ENCODE measurements at regions not wholly inside any gene's neighbourhood (a gene's known extent, or its start where the extent isn't known, plus 50 kb on each side); places are given as distances from the start of the nearest gene placed in this dataset.

DNA sequence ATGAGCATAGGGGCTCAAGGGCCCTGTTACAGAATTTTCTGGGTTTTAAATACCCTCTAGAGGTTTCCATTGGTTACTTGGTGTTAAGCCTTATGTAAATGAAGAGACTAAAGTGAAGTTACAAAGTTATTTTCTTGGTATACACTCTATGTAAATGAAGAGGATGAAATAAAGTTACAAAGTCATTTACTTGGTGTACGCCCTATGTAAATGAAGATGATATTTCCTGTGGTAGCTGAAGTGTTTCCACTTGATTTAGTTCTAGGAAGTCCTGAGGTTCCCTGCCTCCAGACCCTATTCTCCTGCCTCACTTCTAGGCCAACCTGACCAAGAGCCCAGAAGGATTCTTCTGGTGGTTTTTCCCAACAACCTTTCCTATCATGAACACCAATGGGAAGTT is 126.1 kb downstream of the SPTSSA start:
- DNase-seq (ENCODE audit: low read depth, low spot score): no peak
- H3K4me3 ChIP-seq (ENCODE audit: insufficient read length, low read depth): no peak overlapping the region
- no peaks in the 10 kb centered on the region; the same call in 1 of the 2 replicates for H3K9me3 ChIP-seq (ENCODE audit: insufficient read depth, low read length)
- TF ChIP-seq ZNF274 (IDR thresholded peaks at IDR 0.05; ENCODE audit: low read depth, low read length): no peak
- TF ChIP-seq SUZ12 (IDR thresholded peaks at IDR 0.05; ENCODE audit: extremely low read depth, insufficient read depth, insufficient read length): no peak
- no peak for TF ChIP-seq YY1 (IDR thresholded peaks at IDR 0.05; ENCODE audit: insufficient read depth, insufficient read length)
- H3K9ac ChIP-seq (ENCODE audit: insufficient read length, low read depth): no peak overlapping the region
- no peaks in the 10 kb centered on the region for H3K27me3 ChIP-seq (ENCODE audit: insufficient read depth, insufficient read length)
- H3K36me3 ChIP-seq (ENCODE audit: insufficient read depth, insufficient read length, low read length): no peaks in the 10 kb centered on the region
- H3K4me1 ChIP-seq (ENCODE audit: insufficient read depth, insufficient read length): peaks cover 2% of the 10 kb centered on the region

DNA sequence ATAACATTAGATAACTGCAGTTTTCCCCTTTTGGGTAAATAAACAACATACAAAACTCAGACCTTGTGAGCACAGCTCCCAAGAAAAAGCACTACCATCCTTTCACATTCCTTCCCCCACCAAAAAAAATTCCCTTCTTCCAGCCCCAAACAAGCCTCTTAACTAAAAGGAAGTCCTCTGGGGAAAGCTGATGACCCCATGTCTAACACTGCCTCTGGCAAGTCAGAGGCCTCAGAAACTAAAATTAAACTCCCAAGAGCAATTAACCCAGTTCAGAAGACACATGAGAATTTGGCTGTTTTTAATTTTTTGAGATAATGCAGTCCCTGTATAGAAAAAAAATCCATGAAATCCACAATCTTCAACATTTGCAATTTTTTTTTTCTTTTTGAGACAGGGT is 127.7 kb downstream of the SPTSSA start:
- no peak overlapping the region for H3K4me3 ChIP-seq (ENCODE audit: insufficient read length, low read depth)
- no peak for TF ChIP-seq SUZ12 (IDR thresholded peaks at IDR 0.05; ENCODE audit: extremely low read depth, insufficient read depth, insufficient read length)
- TF ChIP-seq ZNF274 (IDR thresholded peaks at IDR 0.05; ENCODE audit: low read depth, low read length): no peak
- no peak for TF ChIP-seq YY1 (IDR thresholded peaks at IDR 0.05; ENCODE audit: insufficient read depth, insufficient read length)
- DNase-seq (ENCODE audit: low read depth, low spot score): no peak

DNA sequence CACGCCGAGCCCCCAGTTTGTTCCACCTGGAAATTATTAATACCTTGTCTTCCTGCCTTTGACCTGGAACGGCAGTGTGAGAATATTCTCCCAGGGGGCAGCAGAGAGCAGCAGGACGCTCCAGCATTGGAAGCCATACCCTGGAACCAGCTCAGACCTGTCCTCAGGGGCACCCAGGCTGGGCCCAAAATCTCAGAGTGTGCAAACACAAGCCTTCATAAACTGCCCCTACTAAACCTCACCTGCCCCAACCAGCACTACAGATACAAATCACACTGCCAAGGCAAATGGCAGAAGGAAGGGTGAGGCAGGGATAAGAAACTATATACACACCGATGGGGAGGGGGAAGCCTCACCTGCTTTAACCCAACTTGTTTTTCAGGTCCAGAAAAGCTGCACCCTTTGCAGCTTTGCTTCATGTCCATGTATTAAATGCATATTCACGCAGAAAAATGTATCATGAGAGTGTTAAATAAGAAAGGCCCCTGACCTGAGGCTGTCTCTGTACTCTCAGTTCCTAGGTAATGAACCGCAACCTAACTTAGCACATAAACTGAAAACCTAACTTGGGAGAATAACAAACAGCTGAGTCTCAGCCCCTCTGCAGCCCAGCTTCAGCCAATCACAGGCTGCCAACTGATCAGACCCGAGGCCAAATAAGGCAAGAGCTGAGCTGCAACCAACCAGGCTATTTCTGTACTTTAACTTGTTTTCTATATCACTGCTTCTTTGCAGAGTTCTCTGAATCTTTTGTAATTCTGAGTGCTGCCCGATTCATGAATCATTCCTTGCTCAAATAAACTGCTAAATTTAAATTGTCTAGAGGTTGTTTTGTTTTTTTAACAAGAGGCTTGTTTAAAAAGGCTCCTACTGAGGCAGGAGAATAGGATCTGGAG is 130.1 kb downstream of the SPTSSA start:
- H3K9me3 ChIP-seq (ENCODE audit: insufficient read depth, low read length): no peaks in the 10 kb centered on the region; the same call in 1 of the 2 replicates
- no peak overlapping the region for H3K9ac ChIP-seq (ENCODE audit: insufficient read length, low read depth)
- H3K4me1 ChIP-seq (ENCODE audit: insufficient read depth, insufficient read length): peaks cover 2% of the 10 kb centered on the region
- H3K4me3 ChIP-seq (ENCODE audit: insufficient read length, low read depth): no peak overlapping the region
- TF ChIP-seq ZNF274 (IDR thresholded peaks at IDR 0.05; ENCODE audit: low read depth, low read length) (no peak), SUZ12 (IDR thresholded peaks at IDR 0.05; ENCODE audit: extremely low read depth, insufficient read depth, insufficient read length) (no peak), YY1 (IDR thresholded peaks at IDR 0.05; ENCODE audit: insufficient read depth, insufficient read length) (no peak)
- no peaks in the 10 kb centered on the region for H3K27me3 ChIP-seq (ENCODE audit: insufficient read depth, insufficient read length)
- H3K36me3 ChIP-seq (ENCODE audit: insufficient read depth, insufficient read length, low read length): no peaks in the 10 kb centered on the region
- peak; percentile 22 for DNase-seq (ENCODE audit: low read depth, low spot score)

More for the DNA sequence above, 127.7 kb downstream of the SPTSSA start:
- H3K4me1 ChIP-seq (ENCODE audit: insufficient read depth, insufficient read length): peaks cover 2% of the 10 kb centered on the region
- H3K27me3 ChIP-seq (ENCODE audit: insufficient read depth, insufficient read length): no peaks in the 10 kb centered on the region
- no peaks in the 10 kb centered on the region; the same call in 1 of the 2 replicates for H3K9me3 ChIP-seq (ENCODE audit: insufficient read depth, low read length)
- no peaks in the 10 kb centered on the region for H3K36me3 ChIP-seq (ENCODE audit: insufficient read depth, insufficient read length, low read length)
- H3K9ac ChIP-seq (ENCODE audit: insufficient read length, low read depth): no peak overlapping the region

DNA sequence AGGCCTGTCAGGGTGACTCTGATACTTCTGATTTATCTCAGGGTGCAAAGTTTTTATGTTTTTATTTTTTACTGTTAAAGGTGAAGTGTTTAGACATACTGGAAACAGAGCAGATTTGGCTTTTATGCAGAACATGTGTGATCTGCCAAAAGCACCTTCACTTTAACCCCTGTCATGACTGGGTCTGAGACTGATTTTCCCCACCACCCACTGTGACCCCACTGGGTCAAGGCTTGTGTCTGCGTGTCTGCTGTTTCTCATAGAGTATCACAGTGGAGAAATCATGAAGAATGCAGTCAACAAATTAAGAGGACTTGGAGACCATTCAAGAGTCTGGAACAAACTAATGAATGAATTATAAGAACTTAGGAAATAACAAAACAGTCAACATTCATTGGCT is 131.2 kb downstream of the SPTSSA start:
- peaks cover 2% of the 10 kb centered on the region for H3K4me1 ChIP-seq (ENCODE audit: insufficient read depth, insufficient read length)
- no peak for DNase-seq (ENCODE audit: low read depth, low spot score)
- no peak overlapping the region for H3K4me3 ChIP-seq (ENCODE audit: insufficient read length, low read depth)
- TF ChIP-seq SUZ12 (IDR thresholded peaks at IDR 0.05; ENCODE audit: extremely low read depth, insufficient read depth, insufficient read length): no peak
- no peak for TF ChIP-seq YY1 (IDR thresholded peaks at IDR 0.05; ENCODE audit: insufficient read depth, insufficient read length)
- TF ChIP-seq ZNF274 (IDR thresholded peaks at IDR 0.05; ENCODE audit: low read depth, low read length): no peak
- no peaks in the 10 kb centered on the region for H3K36me3 ChIP-seq (ENCODE audit: insufficient read depth, insufficient read length, low read length)
- no peak overlapping the region for H3K9ac ChIP-seq (ENCODE audit: insufficient read length, low read depth)
- no peaks in the 10 kb centered on the region for H3K27me3 ChIP-seq (ENCODE audit: insufficient read depth, insufficient read length)
- no peaks in the 10 kb centered on the region; the same call in 1 of the 2 replicates for H3K9me3 ChIP-seq (ENCODE audit: insufficient read depth, low read length)

DNA sequence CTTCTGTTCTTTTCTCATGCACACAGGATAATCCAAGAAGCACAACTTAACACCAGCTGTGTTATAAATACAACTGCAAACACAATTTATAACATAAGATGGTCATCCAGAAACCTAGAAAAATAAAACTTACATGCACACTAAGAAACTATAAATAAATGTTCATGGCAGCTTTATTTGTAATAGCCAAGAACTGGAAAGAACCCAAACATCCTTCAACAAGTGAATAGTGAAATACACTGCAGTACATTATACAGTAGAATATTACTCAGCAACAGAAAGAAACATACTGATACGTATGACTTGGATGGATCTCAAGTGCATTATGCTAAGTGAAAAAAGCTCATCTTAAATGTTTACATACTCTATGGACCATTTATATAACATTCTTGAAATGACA is 132.7 kb downstream of the SPTSSA start:
- Histone ChIP-seq H3K36me3 (ENCODE audit: insufficient read depth, insufficient read length, low read length) (no peaks in the 10 kb centered on the region), H3K4me1 (ENCODE audit: insufficient read depth, insufficient read length) (peaks cover 2% of the 10 kb centered on the region), H3K4me3 (ENCODE audit: insufficient read length, low read depth) (no peak overlapping the region), H3K9ac (ENCODE audit: insufficient read length, low read depth) (no peak overlapping the region), H3K9me3 (ENCODE audit: insufficient read depth, low read length) (no peaks in the 10 kb centered on the region; the same call in 1 of the 2 replicates), H3K27me3 (ENCODE audit: insufficient read depth, insufficient read length) (no peaks in the 10 kb centered on the region)
- DNase-seq (ENCODE audit: low read depth, low spot score): no peak
- TF ChIP-seq SUZ12 (IDR thresholded peaks at IDR 0.05; ENCODE audit: extremely low read depth, insufficient read depth, insufficient read length) (no peak), ZNF274 (IDR thresholded peaks at IDR 0.05; ENCODE audit: low read depth, low read length) (no peak), YY1 (IDR thresholded peaks at IDR 0.05; ENCODE audit: insufficient read depth, insufficient read length) (no peak)

DNA sequence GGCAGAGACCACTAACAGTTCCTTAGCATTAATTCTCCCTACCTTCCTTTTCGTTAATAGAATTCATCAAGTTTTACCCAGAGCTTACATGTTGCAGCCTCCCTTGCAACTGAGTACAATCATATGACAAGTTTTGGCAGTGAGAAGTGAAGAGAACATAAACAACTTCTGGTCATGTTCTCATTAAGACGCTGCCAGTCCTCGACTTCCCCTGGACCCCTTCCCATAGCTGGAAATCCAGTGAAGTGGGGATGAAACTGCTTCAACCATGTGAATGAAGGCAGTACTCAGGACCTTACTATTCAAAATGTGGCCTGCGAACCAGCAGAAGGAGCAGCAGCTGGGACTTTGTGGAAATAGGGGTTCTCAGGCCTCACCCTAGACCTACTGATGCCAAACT is 133.9 kb downstream of the SPTSSA start:
- Histone ChIP-seq H3K4me3 (ENCODE audit: insufficient read length, low read depth) (no peak overlapping the region), H3K27me3 (ENCODE audit: insufficient read depth, insufficient read length) (no peaks in the 10 kb centered on the region), H3K4me1 (ENCODE audit: insufficient read depth, insufficient read length) (peaks cover 2% of the 10 kb centered on the region), H3K9ac (ENCODE audit: insufficient read length, low read depth) (no peak overlapping the region), H3K9me3 (ENCODE audit: insufficient read depth, low read length) (no peaks in the 10 kb centered on the region; the same call in 1 of the 2 replicates), H3K36me3 (ENCODE audit: insufficient read depth, insufficient read length, low read length) (no peaks in the 10 kb centered on the region)
- no peak for TF ChIP-seq SUZ12 (IDR thresholded peaks at IDR 0.05; ENCODE audit: extremely low read depth, insufficient read depth, insufficient read length)
- TF ChIP-seq YY1 (IDR thresholded peaks at IDR 0.05; ENCODE audit: insufficient read depth, insufficient read length): no peak
- no peak for TF ChIP-seq ZNF274 (IDR thresholded peaks at IDR 0.05; ENCODE audit: low read depth, low read length)
- no peak for DNase-seq (ENCODE audit: low read depth, low spot score)

DNA sequence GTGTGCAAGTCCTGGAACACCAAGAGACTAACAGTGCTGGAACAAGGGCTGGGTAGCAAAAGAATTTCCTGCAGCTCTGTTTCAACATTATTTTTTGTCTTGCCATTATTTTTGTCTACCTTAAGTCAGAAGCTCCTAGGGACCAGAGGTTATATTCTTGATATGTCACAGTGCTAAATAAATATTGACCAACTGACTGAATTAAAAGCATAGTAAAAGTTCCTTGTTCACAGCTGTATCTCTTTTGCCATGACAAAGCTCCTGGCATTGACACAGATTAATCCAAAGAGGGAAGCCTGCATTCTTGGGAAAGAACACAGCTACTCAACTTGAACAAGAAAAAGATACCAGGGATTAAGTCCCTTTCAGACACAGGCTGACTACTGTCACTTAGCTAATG is 136.5 kb downstream of the SPTSSA start:
- TF ChIP-seq ZNF274 (IDR thresholded peaks at IDR 0.05; ENCODE audit: low read depth, low read length): no peak
- no peak for TF ChIP-seq SUZ12 (IDR thresholded peaks at IDR 0.05; ENCODE audit: extremely low read depth, insufficient read depth, insufficient read length)
- TF ChIP-seq YY1 (IDR thresholded peaks at IDR 0.05; ENCODE audit: insufficient read depth, insufficient read length): no peak
- Histone ChIP-seq H3K27me3 (ENCODE audit: insufficient read depth, insufficient read length) (no peaks in the 10 kb centered on the region), H3K4me3 (ENCODE audit: insufficient read length, low read depth) (no peak overlapping the region), H3K9me3 (ENCODE audit: insufficient read depth, low read length) (peaks cover 3% of the 10 kb centered on the region; the same call in 1 of the 2 replicates), H3K9ac (ENCODE audit: insufficient read length, low read depth) (no peak overlapping the region), H3K36me3 (ENCODE audit: insufficient read depth, insufficient read length, low read length) (no peaks in the 10 kb centered on the region), H3K4me1 (ENCODE audit: insufficient read depth, insufficient read length) (no peaks in the 10 kb centered on the region)
- DNase-seq (ENCODE audit: low read depth, low spot score): no peak

All from NT2/D1 (cell line).